Hepatocyte (in vitro differentiated cells): ENCODE measurements at regions not wholly inside any gene's neighbourhood (a gene's known extent, or its start where the extent isn't known, plus 50 kb on each side); places are given as distances from the start of the nearest gene placed in this dataset.

Source experiments
- CTCF ChIP-seq: fragments of 200-600 bp; sonication (generic); IDR thresholded peaks from 2 replicates; pipeline ENCODE4 v1.5.1; 2016; ENCODE audit warnings: antibody characterized with exemption, mild to moderate bottlenecking; ENCODE audit not compliant: poor library complexity
- EZH2 ChIP-seq: fragments of 200-600 bp; sonication (generic); IDR thresholded peaks from 2 replicates; pipeline ENCODE4 v1.6.1; 2016; ENCODE audit warnings: antibody characterized with exemption, mild to moderate bottlenecking, borderline replicate concordance
- EZH2phosphoT487 ChIP-seq: fragments of 200-600 bp; sonication (generic); IDR thresholded peaks from one replicate; pipeline ENCODE4 v1.6.1; 2018; ENCODE audit warnings: antibody characterized with exemption, mild to moderate bottlenecking, low read depth, moderate library complexity; ENCODE audit not compliant: unreplicated experiment, severe bottlenecking

- TF ChIP-seq CTCF (no peak), EZH2phosphoT487 (no peak), EZH2 (no peak)
Observed at GRCh38 chr12:68428211-68428610, 96.0 kb upstream of the MDM1 start.
